ENCODE measurements at regions not wholly inside any gene's neighbourhood (a gene's known extent, or its start where the extent isn't known, plus 50 kb on each side); places are given as distances from the start of the nearest gene placed in this dataset.

GRCh38 chr13:94947392-94947791, 235.0 kb upstream of the SOX21 start:
- H3K4me2 ChIP-seq (ENCODE audit: low read length): no peak overlapping the region
- H3K27me3 ChIP-seq (ENCODE audit: insufficient read depth, low read depth, low read length): no peaks in the 10 kb centered on the region
- H3K9me2 ChIP-seq (ENCODE audit: insufficient read depth, low read length): no peaks in the 10 kb centered on the region
- no peak overlapping the region for H3K27ac ChIP-seq (ENCODE audit: low read length)
- no peak overlapping the region for H3K4me3 ChIP-seq (ENCODE audit: low read length)
- TF ChIP-seq SMC3 (conservative IDR thresholded peaks at IDR 0.05; ENCODE audit: poor library complexity) (no peak), EZH2 (IDR thresholded peaks at IDR 0.05; ENCODE audit: borderline replicate concordance, insufficient read depth, low read length, poor library complexity, severe bottlenecking) (no peak), EP300 (conservative IDR thresholded peaks at IDR 0.05; ENCODE audit: poor library complexity, severe bottlenecking) (no peak), CTCF (IDR thresholded peaks at IDR 0.05; ENCODE audit: poor library complexity, severe bottlenecking) (no peak), MXI1 (conservative IDR thresholded peaks at IDR 0.05; ENCODE audit: poor library complexity, severe bottlenecking) (no peak), POLR2AphosphoS5 (IDR thresholded peaks at IDR 0.05) (no peak), REST (IDR thresholded peaks at IDR 0.05; ENCODE audit: borderline replicate concordance) (no peak), TAF1 (IDR thresholded peaks at IDR 0.05; ENCODE audit: low read depth) (no peak), RAD21 (conservative IDR thresholded peaks at IDR 0.05) (no peak)
- no peaks in the 10 kb centered on the region for H3K36me3 ChIP-seq (ENCODE audit: insufficient read depth, low read length)
- H2AFZ ChIP-seq (ENCODE audit: low read depth, low read length): no peak overlapping the region
- H3K9me3 ChIP-seq (ENCODE audit: low read length): no peaks in the 10 kb centered on the region
- no peaks in the 10 kb centered on the region for H4K20me1 ChIP-seq (ENCODE audit: insufficient read depth)
- no peak overlapping the region for H3K9ac ChIP-seq (ENCODE audit: low read length)
- H3F3A ChIP-seq (ENCODE audit: insufficient read depth, low read length, poor library complexity, severe bottlenecking): peaks cover 4% of the 10 kb centered on the region
- no peaks in the 10 kb centered on the region for H3K79me2 ChIP-seq (replicated peaks; ENCODE audit: insufficient read depth, low read length)

- H3K4me2 ChIP-seq (ENCODE audit: low read length): no peak overlapping the region
- H3K9me2 ChIP-seq (ENCODE audit: insufficient read depth, low read length): no peaks in the 10 kb centered on the region
- no peaks in the 10 kb centered on the region for H3K36me3 ChIP-seq (ENCODE audit: insufficient read depth, low read length)
- no peaks in the 10 kb centered on the region for H3K27me3 ChIP-seq (ENCODE audit: insufficient read depth, low read depth, low read length)
- no peak overlapping the region for H3K9ac ChIP-seq (ENCODE audit: low read length)
- no peaks in the 10 kb centered on the region for H3K9me3 ChIP-seq (ENCODE audit: low read length)
- TF ChIP-seq POLR2AphosphoS5 (IDR thresholded peaks at IDR 0.05) (no peak), EP300 (conservative IDR thresholded peaks at IDR 0.05; ENCODE audit: poor library complexity, severe bottlenecking) (no peak), MXI1 (conservative IDR thresholded peaks at IDR 0.05; ENCODE audit: poor library complexity, severe bottlenecking) (no peak), CTCF (IDR thresholded peaks at IDR 0.05; ENCODE audit: poor library complexity, severe bottlenecking) (no peak), SMC3 (conservative IDR thresholded peaks at IDR 0.05; ENCODE audit: poor library complexity) (no peak), EZH2 (IDR thresholded peaks at IDR 0.05; ENCODE audit: borderline replicate concordance, insufficient read depth, low read length, poor library complexity, severe bottlenecking) (no peak), REST (IDR thresholded peaks at IDR 0.05; ENCODE audit: borderline replicate concordance) (no peak)
- peaks cover 4% of the 10 kb centered on the region for H3F3A ChIP-seq (ENCODE audit: insufficient read depth, low read length, poor library complexity, severe bottlenecking)
- H2AFZ ChIP-seq (ENCODE audit: low read depth, low read length): no peak overlapping the region
- H3K27ac ChIP-seq (ENCODE audit: low read length): no peak overlapping the region
- H3K79me2 ChIP-seq (replicated peaks; ENCODE audit: insufficient read depth, low read length): no peaks in the 10 kb centered on the region
- H4K20me1 ChIP-seq (ENCODE audit: insufficient read depth): no peaks in the 10 kb centered on the region
- no peak overlapping the region for H3K4me3 ChIP-seq (ENCODE audit: low read length)
Observed at GRCh38 chr13:94946039-94946438, 233.7 kb upstream of the SOX21 start.
